SK-N-MC (cell line): ENCODE measurements at regions not wholly inside any gene's neighbourhood (a gene's known extent, or its start where the extent isn't known, plus 50 kb on each side); places are given as distances from the start of the nearest gene placed in this dataset.

ENCODE experiments used
- DNase-seq: peaks from one replicate; pipeline ENCODE4 v3.0.0-alpha.2; 2011; ENCODE audit warnings: low read depth, low spot score
- H3K27ac ChIP-seq: fragments of 200-600 bp; sonication (generic); 2 replicates; pipeline ENCODE4 v1.5.1; 2016; ENCODE audit warnings: mixed run types
- H3K36me3 ChIP-seq: fragments of 200-600 bp; sonication (generic); 2 replicates; pipeline ENCODE4 v1.6.1; 2017; ENCODE audit warnings: antibody characterized with exemption, low read length, mixed read lengths; ENCODE audit not compliant: insufficient read depth
- H3K4me3 ChIP-seq: fragments of 200-600 bp; sonication (generic); 2 replicates; pipeline ENCODE4 v1.5.1; 2016
- H3K9ac ChIP-seq: fragments of 200-600 bp; sonication (generic); 2 replicates; pipeline ENCODE4 v1.8.0; 2017; ENCODE audit warnings: mixed run types, mixed read lengths; ENCODE audit not compliant: insufficient read length
- H3K9me3 ChIP-seq: fragments of 200-600 bp; sonication (generic); 2 replicates; pipeline ENCODE4 v1.6.1; 2017; ENCODE audit warnings: low read depth, mild to moderate bottlenecking, antibody characterized with exemption, low read length, moderate library complexity, mixed read lengths
- EZH2 ChIP-seq: fragments of 200-600 bp; sonication (generic); IDR thresholded peaks from one replicate; pipeline ENCODE4 v1.6.1; 2017; ENCODE audit warnings: antibody characterized with exemption
- FOXP2 ChIP-seq: optimal IDR thresholded peaks from 2 replicates; pipeline ENCODE3; 2011; ENCODE audit warnings: mild to moderate bottlenecking, moderate library complexity; ENCODE audit not compliant: insufficient read depth; ENCODE audit errors: extremely low read length, control extremely low read depth
- POLR2AphosphoS5 ChIP-seq: IDR thresholded peaks from 2 replicates; pipeline ENCODE4 v1.6.1; 2012; ENCODE audit warnings: mild to moderate bottlenecking, low read depth, low read length, borderline replicate concordance

GRCh38 chr6:95094751-95095663 lies 482.3 kb upstream of the MANEA start:
- H3K9ac ChIP-seq: no peak overlapping the region
- no peak overlapping the region; the same call in 1 of the 2 replicates for H3K27ac ChIP-seq
- H3K36me3 ChIP-seq: no peaks in the 10 kb centered on the region
- H3K9me3 ChIP-seq: no peaks in the 10 kb centered on the region
- DNase-seq: no peak
- TF ChIP-seq POLR2AphosphoS5 (no peak), EZH2 (no peak), FOXP2 (no peak)
- no peak overlapping the region for H3K4me3 ChIP-seq

- no peak for DNase-seq
- H3K9me3 ChIP-seq: no peaks in the 10 kb centered on the region
- TF ChIP-seq POLR2AphosphoS5 (no peak), FOXP2 (no peak), EZH2 (no peak)
- no peak overlapping the region for H3K4me3 ChIP-seq
- H3K9ac ChIP-seq: no peak overlapping the region
- H3K36me3 ChIP-seq: no peaks in the 10 kb centered on the region
- no peak overlapping the region for H3K27ac ChIP-seq
Observed at GRCh38 chr6:95095855-95096254, 481.5 kb upstream of the MANEA start.

- H3K4me3 ChIP-seq: no peak overlapping the region
- no peak for DNase-seq
- no peak overlapping the region for H3K27ac ChIP-seq
- no peak overlapping the region for H3K9ac ChIP-seq
- H3K9me3 ChIP-seq: no peaks in the 10 kb centered on the region
- TF ChIP-seq FOXP2: no peak
- no peak for TF ChIP-seq EZH2
- no peak for TF ChIP-seq POLR2AphosphoS5
- no peaks in the 10 kb centered on the region for H3K36me3 ChIP-seq
Observed at GRCh38 chr6:95099410-95099809, 477.9 kb upstream of the MANEA start.

GRCh38 chr6:95109212-95109611 lies 468.1 kb upstream of the MANEA start:
- no peak overlapping the region for H3K9ac ChIP-seq
- no peak overlapping the region for H3K4me3 ChIP-seq
- no peak overlapping the region for H3K27ac ChIP-seq
- no peaks in the 10 kb centered on the region for H3K9me3 ChIP-seq
- DNase-seq: no peak
- no peaks in the 10 kb centered on the region for H3K36me3 ChIP-seq
- TF ChIP-seq FOXP2: no peak
- no peak for TF ChIP-seq EZH2
- no peak for TF ChIP-seq POLR2AphosphoS5

- TF ChIP-seq EZH2 (no peak), FOXP2 (no peak), POLR2AphosphoS5 (no peak)
- no peaks in the 10 kb centered on the region for H3K9me3 ChIP-seq
- H3K27ac ChIP-seq: no peak overlapping the region
- H3K4me3 ChIP-seq: no peak overlapping the region
- no peaks in the 10 kb centered on the region for H3K36me3 ChIP-seq
- no peak for DNase-seq
- H3K9ac ChIP-seq: no peak overlapping the region
Observed at GRCh38 chr6:95110767-95111166, 466.6 kb upstream of the MANEA start.

- no peak for DNase-seq
- no peak overlapping the region for H3K27ac ChIP-seq
- no peak overlapping the region for H3K9ac ChIP-seq
- TF ChIP-seq FOXP2 (no peak), POLR2AphosphoS5 (no peak), EZH2 (no peak)
- no peak overlapping the region for H3K4me3 ChIP-seq
- no peaks in the 10 kb centered on the region for H3K36me3 ChIP-seq
- H3K9me3 ChIP-seq: no peaks in the 10 kb centered on the region
Observed at GRCh38 chr6:95117236-95117635, 460.1 kb upstream of the MANEA start.

GRCh38 chr6:95119927-95120326 lies 457.4 kb upstream of the MANEA start:
- H3K9ac ChIP-seq: no peak overlapping the region
- no peaks in the 10 kb centered on the region for H3K36me3 ChIP-seq
- H3K9me3 ChIP-seq: no peaks in the 10 kb centered on the region
- no peak overlapping the region for H3K27ac ChIP-seq
- DNase-seq: no peak
- H3K4me3 ChIP-seq: no peak overlapping the region
- no peak for TF ChIP-seq POLR2AphosphoS5
- no peak for TF ChIP-seq FOXP2

- H3K27ac ChIP-seq: no peak overlapping the region
- H3K9me3 ChIP-seq: no peaks in the 10 kb centered on the region
- no peak overlapping the region for H3K9ac ChIP-seq
- no peak for DNase-seq
- no peak overlapping the region for H3K4me3 ChIP-seq
- H3K36me3 ChIP-seq: no peaks in the 10 kb centered on the region
- TF ChIP-seq EZH2: no peak
- TF ChIP-seq FOXP2: no peak
- no peak for TF ChIP-seq POLR2AphosphoS5
Observed at GRCh38 chr6:95120984-95121383, 456.4 kb upstream of the MANEA start.
